ENCODE measurements at regions not wholly inside any gene's neighbourhood (a gene's known extent, or its start where the extent isn't known, plus 50 kb on each side); places are given as distances from the start of the nearest gene placed in this dataset.

DNA sequence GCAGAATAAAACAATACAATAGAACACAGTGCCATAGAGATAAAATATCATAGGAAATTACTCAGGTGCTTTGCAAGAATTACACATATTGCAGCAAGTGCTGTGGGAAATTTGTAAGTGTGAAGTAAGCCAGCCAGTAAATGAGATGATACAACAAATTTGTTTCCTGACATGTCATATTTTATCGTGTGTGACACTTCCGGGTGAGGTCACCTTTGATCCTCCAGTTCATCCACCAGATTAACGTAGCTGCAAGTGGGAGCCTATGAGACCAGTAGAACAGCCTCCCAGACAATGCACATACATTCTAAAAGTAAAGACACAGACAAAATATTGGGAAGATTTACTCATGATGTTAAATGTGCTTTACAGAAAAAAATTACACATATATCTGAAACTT is 72.2 kb downstream of the PRDM9 start:
- no peak for DNase-seq (ENCODE audit: low spot score)

DNA sequence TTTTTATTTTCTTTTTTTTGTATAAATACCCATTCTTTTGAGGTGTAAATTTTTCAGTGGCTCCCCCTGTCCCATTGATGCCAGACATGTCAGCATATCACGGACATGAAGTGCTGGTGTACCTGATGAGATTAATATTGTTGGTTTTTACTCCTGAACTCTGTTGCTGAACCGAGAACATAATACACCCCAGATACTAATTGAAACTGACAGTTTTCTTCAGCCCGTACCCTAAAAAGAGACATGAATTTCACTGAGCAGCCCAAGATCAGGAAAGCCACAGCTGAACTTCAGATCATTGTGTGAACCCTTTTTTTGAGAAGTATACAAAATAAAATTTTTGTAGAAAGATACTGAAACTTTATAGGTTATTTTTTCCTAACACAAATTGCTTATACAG is 75.7 kb downstream of the PRDM9 start:
- no peak for DNase-seq (ENCODE audit: low spot score)

DNA sequence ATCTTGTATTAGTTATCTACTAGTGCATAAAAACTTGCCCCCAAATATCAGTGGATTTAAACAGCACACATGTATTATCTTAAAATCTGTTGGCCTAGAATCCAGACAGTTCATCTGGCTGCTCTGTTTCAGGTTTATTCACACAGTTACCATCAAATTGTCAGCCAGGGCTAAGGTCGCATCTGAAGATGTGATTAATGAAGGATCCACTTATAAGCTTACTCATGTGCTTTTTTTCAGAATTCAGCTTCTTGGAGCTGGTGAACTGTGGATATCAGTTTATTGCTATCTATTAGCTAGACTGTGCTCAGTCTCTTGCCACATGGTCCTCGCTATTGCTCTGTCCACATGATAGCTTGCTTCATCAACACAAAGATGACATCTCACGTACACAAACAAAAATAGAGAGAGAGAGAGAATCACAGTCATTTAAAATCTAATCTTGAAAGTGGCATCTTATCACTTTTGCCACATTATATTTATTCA is 81.5 kb downstream of the PRDM9 start:
- DNase-seq (ENCODE audit: low spot score), result no peak

GRCh38 chr5:23591250-23591649 is 83.8 kb downstream of the PRDM9 start:
- no peak for DNase-seq (ENCODE audit: low spot score)

DNA sequence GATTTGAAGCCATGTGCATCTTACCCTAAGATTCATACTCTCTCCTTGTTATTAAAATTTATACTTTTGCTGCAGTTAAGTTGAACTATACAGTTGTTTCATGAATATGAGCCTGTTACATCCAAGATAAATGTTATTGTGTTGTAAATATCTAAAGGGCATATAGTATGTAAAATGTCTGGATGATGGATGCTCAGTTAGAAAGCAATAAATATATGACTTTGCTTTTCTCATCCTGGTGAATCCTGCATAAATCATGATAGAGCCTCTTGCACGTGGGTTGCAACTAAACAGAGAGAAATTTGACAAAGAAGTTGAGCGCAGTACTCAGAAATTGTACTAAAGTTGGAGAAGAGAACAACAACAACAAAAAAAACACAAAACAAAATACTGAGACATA is 99.5 kb downstream of the PRDM9 start:
- DNase-seq (ENCODE audit: low spot score), result no peak

GRCh38 chr5:23612701-23613100 is 105.3 kb downstream of the PRDM9 start:
- DNase-seq (ENCODE audit: low spot score), result no peak

GRCh38 chr5:23613566-23613965 is 106.2 kb downstream of the PRDM9 start:
- DNase-seq (ENCODE audit: low spot score), result no peak

- DNase-seq (ENCODE audit: low spot score), result no peak
Observed at GRCh38 chr5:23614422-23614821, 107.0 kb downstream of the PRDM9 start.

DNA sequence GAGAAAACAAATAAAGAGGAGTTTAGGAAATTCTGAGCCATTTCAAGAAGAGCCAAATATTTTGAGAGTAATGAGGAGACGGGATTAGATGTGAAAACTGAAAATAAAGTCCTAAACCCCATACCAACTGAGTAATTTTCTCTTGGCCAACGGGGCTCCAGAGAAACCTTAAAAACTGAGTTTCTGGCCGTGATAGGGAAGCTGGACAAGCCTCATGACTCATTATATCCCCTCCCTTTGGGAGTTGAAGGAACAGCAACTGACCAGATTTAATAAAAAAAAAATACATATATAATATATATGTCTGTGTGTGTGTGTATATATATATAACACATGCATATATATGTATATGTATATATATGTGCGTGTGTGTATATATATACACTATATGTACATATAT is 119.6 kb downstream of the PRDM9 start:
- DNase-seq (ENCODE audit: low spot score), result no peak

- DNase-seq (ENCODE audit: low spot score), result no peak
Observed at GRCh38 chr5:23627976-23628375, 120.6 kb downstream of the PRDM9 start.

DNA sequence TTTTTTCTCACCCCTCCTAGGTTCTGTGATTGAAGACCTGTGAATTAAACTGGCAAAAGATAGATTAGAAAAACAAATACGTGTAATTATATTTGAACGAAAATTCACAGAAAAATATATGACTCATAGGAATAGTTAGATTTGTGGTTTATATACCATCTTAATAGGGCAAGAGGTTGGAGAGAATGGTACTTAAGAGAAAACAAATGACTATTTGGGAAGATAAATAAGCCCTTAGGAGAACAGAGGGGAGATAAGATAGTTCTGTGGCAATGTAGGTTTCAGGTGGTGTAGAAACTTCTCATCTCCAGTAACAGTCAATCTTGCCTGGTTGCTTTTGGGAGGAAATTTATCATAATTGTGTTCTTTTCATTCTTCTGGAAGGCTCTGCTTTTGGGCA is 122.0 kb downstream of the PRDM9 start:
- no peak for DNase-seq (ENCODE audit: low spot score)

DNA sequence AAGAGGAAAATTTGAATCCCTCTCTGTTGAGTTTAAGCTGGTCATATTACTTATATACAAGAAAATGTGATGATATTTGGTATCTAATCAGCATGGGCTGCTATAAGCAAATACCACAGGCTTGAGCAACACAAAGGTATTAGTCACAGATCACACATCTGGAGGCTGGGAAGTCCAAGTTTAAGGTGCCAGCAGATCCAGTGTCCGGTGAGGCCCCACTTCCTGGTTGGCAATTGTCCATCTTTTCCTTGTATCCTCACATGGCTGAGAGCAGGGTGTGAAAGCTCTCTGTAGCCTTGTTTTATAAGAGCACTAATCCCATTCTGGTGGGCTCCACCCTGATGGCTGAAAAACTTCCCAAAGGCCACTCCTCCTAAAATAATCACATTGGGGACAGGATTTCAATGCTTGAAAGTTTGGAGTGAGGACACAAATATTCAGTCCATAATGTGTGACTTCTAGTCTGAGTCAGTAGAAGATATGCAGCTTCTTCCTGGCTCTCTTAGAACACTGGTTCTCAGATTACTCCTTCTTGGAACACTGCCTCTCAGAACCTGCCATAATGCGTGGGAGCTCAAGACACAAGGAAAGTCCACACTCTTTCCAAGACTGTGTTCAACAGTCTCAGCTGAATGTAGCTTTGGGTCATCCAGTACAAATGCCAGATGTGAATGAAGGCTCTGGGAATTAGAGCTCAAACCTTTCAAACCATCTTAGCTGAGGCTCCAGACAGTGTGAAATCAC is 124.1 kb downstream of the PRDM9 start:
- DNase-seq (ENCODE audit: low spot score), result no peak

DNA sequence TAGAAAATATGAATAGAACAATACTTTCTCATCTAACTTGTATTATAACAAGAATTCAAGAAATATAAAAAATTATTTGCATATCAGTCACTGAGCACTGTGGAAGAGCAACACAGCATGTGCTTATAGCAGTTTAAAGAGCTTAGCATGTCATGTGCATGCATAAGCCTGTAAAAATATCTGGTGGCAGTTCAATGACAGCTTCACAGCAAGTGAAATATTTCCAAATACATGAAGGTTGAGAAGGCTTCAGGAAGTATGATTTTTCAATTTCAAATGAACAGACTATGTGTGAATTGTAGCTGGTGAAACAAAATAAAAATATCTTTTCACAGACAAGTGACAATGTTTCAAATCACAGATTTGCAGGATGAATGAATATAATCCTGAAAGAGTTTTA is 128.5 kb downstream of the PRDM9 start:
- no peak for DNase-seq (ENCODE audit: low spot score)

DNA sequence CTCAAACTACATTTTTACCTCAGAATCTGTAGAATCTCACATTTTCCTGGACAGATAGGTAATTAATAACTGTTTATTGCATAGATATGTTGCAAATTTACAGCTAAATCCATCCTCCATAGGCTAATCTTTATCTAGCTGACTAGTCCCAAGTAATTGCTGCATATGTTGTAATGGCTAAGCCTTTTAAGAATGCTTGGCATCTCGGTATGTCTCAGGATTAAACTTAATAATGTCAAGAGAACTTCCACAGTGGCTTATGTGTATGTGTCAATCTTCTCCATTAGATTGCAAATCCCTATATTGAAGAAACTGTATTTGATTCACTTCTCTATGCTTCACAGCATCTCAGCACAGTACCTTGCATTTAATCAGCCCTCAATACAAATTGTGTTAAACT is 131.9 kb downstream of the PRDM9 start:
- DNase-seq (ENCODE audit: low spot score), result no peak

DNA sequence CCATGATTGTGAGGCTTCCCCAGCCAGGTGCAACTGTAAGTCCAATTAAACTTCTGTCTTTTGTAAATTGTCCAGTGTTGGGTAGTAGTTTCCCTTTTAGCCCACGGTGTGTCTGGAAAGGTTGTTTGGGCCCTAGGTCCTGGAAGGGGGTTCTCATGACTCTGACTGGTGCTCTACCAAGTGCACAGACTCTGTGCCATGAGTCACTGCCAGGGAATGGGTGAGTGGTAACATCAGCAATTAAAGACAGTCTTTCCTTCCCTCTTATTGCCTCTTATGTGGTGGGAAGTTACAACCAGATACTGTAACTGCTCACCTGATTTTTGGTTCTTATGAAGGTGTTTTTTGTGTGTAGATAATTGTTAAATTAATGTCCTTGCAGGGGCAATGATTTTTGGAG is 141.2 kb downstream of the PRDM9 start:
- no peak for DNase-seq (ENCODE audit: low spot score)

GRCh38 chr5:23649594-23649993 is 142.2 kb downstream of the PRDM9 start:
- DNase-seq (ENCODE audit: low spot score), result no peak

DNA sequence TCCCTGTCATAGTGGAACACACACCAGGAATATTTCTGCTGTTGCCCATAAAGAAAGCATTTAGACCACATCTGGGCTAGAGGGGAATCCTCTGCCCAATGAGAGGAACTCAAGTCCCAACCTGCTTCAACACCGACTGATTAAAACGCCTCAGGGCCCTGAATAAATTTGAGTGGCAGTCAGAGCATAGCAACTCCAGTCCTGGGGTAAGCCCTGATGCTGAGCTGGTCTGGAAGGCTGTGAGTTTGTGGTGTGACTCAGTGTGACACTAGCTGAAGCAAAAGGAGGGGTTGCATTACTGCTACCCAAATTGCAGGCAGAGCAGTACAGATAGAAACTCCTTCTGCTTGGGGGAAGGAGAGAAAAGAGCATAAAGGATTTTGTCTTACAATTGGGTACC is 148.3 kb downstream of the PRDM9 start:
- DNase-seq (ENCODE audit: low spot score), result no peak

- no peak for DNase-seq (ENCODE audit: low spot score)
Observed at GRCh38 chr5:23675456-23675855, 168.0 kb downstream of the PRDM9 start.

DNA sequence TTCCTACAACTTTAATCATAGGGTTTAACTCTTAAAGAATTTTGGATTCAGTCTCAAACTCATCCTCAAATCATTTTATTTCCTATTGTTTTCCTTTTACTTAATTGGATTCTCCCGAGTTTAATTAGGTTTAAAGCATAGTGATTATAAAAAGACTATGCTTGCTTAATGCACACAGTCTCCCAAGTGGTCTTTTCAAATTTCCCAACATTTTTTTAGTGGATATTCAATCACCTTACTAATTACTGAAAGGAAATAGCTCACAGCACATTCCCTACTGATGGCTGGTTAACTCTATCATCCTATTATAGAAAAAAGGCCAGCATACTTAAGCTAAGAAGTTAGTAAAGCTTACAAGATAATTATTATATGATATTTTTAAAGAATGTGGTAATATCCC is 170.6 kb downstream of the PRDM9 start:
- DNase-seq (ENCODE audit: low spot score), result no peak

GRCh38 chr5:23684103-23684502 is 176.7 kb downstream of the PRDM9 start:
- DNase-seq (ENCODE audit: low spot score), result no peak

GRCh38 chr5:23703940-23704855 is 196.8 kb downstream of the PRDM9 start:
- peak; percentile 55 for DNase-seq (ENCODE audit: low spot score)

GRCh38 chr5:23717486-23717885 is 210.1 kb downstream of the PRDM9 start:
- no peak for DNase-seq (ENCODE audit: low spot score)

DNA sequence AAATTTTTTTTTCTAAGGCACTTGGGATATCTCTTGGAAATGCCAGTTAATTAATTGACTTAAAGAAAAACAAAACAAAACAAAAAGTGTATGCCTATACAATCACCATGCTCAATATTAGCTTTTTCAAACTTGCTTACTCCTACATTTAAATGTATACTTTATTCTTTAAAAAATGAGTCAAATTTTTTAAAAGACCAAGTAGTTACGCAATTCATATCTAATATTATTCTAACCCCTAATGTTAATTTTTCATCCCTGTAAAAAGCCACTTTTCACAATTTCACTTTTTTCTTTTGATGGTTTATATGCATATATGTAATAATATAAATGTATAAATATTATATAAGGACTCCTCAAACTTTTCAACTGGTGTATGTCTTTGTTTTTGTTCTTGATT is 211.2 kb downstream of the PRDM9 start:
- no peak for DNase-seq (ENCODE audit: low spot score)

All from LoVo (cell line).